ENCODE measurements at regions not wholly inside any gene's neighbourhood (a gene's known extent, or its start where the extent isn't known, plus 50 kb on each side); places are given as distances from the start of the nearest gene placed in this dataset.

GRCh38 chr11:76284161-76284560 lies 77.9 kb upstream of the WNT11 start:
- no peak overlapping the region for H3K4me3 ChIP-seq (replicated peaks in 1 of 3)

DNA sequence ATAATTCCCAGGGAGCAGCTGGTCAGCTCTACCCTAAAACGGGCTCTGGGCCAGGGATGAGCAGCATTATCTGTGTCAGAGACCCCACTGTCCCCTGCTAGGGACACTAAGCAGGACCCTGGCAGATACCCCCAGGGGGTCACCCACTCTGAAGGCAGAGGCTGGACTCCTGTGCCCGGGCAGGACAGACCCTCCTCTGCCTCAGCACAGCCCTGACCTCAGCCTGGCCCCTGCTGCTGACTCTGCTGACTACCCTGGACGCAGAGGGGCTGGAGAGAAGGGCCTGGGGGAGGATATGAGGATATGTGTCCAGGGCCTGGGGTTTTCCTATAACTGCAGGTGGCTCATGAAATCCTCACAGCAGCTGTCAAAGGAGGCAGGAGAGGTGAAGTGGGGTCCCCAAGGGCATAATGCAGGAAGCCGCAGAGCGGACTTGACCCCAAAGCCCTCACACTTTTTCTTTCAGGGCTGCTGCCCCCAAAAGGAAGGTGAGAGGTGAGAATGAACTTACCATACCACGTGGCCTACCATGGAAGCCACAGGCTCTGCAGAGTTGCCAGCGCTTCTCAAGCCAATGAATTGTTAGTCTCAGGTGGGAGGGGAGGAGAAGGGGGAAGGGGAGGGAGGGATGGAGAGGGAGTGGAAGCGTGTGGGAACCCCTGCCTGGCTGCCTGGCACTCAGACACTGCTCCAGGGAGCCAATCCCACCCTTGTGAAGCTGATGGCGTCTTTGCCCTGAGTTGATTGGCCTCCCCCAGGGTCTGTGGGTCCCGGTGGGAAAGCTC lies 76.7 kb upstream of the WNT11 start:
- H3K9me3 ChIP-seq: no peaks in the 10 kb centered on the region
- no peaks in the 10 kb centered on the region for H3K27me3 ChIP-seq
- H3K27ac ChIP-seq: no peak overlapping the region
- TF ChIP-seq POLR2A (IDR thresholded peaks at IDR 0.05) (no peak), CTCF (IDR thresholded peaks at IDR 0.05) (no peak)
- no peaks in the 10 kb centered on the region for H3K36me3 ChIP-seq
- no peak overlapping the region for H3K4me3 ChIP-seq (replicated peaks in 1 of 3)
- DNase-seq: no peak
- no peaks in the 10 kb centered on the region for H3K4me1 ChIP-seq
- intact Hi-C loops (cut with DNase I): no loop called here
- WGBS, 2 donors: 81 to 87% methylated on average over 8 to 10 of the region's 10 CpGs

More at GRCh38 chr11:76284161-76284560, 77.9 kb upstream of the WNT11 start:
- WGBS, 2 donors: 73 to 80% methylated on average over 5 to 8 of the region's 8 CpGs
- no peaks in the 10 kb centered on the region for H3K9me3 ChIP-seq
- TF ChIP-seq CTCF (IDR thresholded peaks at IDR 0.05) (no peak), POLR2A (IDR thresholded peaks at IDR 0.05) (no peak)
- H3K4me1 ChIP-seq: no peaks in the 10 kb centered on the region
- no peaks in the 10 kb centered on the region for H3K36me3 ChIP-seq
- no peaks in the 10 kb centered on the region for H3K27me3 ChIP-seq
- no peak for DNase-seq
- no peak overlapping the region for H3K27ac ChIP-seq
- intact Hi-C loops (cut with DNase I): no loop called here

DNA sequence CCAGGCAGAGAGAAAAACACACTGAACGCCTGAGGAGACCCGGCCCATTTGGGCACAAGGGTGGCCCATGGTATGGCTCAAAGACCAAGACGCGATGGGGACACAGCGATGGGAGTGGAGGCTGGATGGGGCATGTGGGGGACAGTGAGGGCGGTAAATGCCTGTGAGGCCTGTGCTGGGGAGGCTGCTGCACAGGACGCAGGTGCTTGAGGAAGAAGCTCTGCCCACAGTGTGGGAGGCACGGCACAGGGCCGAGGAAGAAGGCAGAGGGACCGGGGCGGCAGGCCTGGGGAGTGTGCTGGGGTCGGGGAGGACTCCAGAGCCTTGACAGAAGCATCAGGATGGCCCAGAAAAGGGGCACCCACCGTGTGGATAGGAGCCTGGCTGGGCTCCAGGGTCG lies 75.9 kb upstream of the WNT11 start:
- no peak overlapping the region for H3K4me3 ChIP-seq (replicated peaks in 1 of 3)
- TF ChIP-seq POLR2A (IDR thresholded peaks at IDR 0.05): no peak
- no peak for TF ChIP-seq CTCF (IDR thresholded peaks at IDR 0.05)
- H3K9me3 ChIP-seq: no peaks in the 10 kb centered on the region
- WGBS, 2 donors: 81 to 88% methylated on average over 14 of the region's 14 CpGs
- no peak for DNase-seq
- intact Hi-C loops (cut with DNase I): no loop called here
- H3K27ac ChIP-seq: no peak overlapping the region
- H3K27me3 ChIP-seq: no peaks in the 10 kb centered on the region
- peaks cover 0 to 6% of the 10 kb centered on the region in 2 donors for H3K4me1 ChIP-seq
- H3K36me3 ChIP-seq: no peaks in the 10 kb centered on the region

GRCh38 chr11:76281558-76281906 lies 75.2 kb upstream of the WNT11 start:
- intact Hi-C loops (cut with DNase I): no loop called here
- Histone ChIP-seq H3K36me3 (no peaks in the 10 kb centered on the region), H3K4me1 (peaks cover 0 to 9% of the 10 kb centered on the region in 2 donors), H3K27ac (no peak overlapping the region), H3K27me3 (no peaks in the 10 kb centered on the region), H3K9me3 (no peaks in the 10 kb centered on the region), H3K4me3 (replicated peaks in 1 of 3) (no peak overlapping the region)
- no peak for DNase-seq
- 89 to 94% methylated on average over 3 to 4 of the region's 4 CpGs for WGBS, 2 donors
- no peak for TF ChIP-seq CTCF (IDR thresholded peaks at IDR 0.05)
- TF ChIP-seq POLR2A (IDR thresholded peaks at IDR 0.05): no peak

DNA sequence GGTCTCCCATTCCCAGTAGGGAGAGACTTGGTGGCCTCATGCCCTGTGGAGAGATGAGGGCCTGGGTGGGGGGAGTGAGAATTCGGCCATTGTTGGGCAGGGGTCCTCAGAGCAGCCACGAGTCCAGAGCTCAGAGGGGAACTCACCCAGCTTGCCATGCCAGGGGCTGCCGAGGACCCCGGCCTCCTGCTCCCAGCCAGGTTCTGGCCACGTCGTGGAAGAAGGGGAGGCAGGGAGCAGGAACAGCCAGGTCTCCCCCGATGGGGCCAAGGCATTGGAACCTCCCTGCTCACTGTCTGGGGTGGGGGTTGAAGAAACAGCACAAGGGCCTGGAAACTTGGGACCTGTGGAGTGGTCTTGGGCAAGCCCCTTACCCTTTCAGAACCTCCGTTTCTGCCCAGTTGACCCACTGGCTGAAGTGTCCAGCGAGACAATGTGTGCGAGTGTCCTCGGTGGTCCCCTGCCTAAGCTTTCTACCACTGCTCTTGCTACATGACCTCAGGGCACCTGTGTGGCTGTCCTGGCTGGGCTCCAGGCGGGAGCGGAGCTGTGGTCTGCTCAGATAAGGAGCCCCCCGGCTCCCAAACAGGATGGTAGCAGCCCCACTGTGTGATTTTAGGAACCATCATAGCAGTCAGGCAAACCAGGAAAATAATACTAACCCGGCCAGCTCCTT lies 74.7 kb upstream of the WNT11 start:
- H3K27me3 ChIP-seq: no peaks in the 10 kb centered on the region
- whole genome bisulfite sequencing, 2 donors: 84 to 87% methylated on average over 9 to 14 of the region's 15 CpGs
- no peak for DNase-seq
- H3K27ac ChIP-seq: no peak overlapping the region
- no peak overlapping the region for H3K4me3 ChIP-seq (replicated peaks in 1 of 3)
- no peaks in the 10 kb centered on the region for H3K9me3 ChIP-seq
- no peaks in the 10 kb centered on the region for H3K36me3 ChIP-seq
- H3K4me1 ChIP-seq: peaks cover 0 to 9% of the 10 kb centered on the region in 2 donors
- TF ChIP-seq CTCF (IDR thresholded peaks at IDR 0.05) (no peak), POLR2A (IDR thresholded peaks at IDR 0.05) (no peak)
- intact Hi-C loops (cut with DNase I): no loop called here

All from thyroid gland (tissue), 4 donors.